ENCODE measurements at regions not wholly inside any gene's neighbourhood (a gene's known extent, or its start where the extent isn't known, plus 50 kb on each side); places are given as distances from the start of the nearest gene placed in this dataset.

DNA sequence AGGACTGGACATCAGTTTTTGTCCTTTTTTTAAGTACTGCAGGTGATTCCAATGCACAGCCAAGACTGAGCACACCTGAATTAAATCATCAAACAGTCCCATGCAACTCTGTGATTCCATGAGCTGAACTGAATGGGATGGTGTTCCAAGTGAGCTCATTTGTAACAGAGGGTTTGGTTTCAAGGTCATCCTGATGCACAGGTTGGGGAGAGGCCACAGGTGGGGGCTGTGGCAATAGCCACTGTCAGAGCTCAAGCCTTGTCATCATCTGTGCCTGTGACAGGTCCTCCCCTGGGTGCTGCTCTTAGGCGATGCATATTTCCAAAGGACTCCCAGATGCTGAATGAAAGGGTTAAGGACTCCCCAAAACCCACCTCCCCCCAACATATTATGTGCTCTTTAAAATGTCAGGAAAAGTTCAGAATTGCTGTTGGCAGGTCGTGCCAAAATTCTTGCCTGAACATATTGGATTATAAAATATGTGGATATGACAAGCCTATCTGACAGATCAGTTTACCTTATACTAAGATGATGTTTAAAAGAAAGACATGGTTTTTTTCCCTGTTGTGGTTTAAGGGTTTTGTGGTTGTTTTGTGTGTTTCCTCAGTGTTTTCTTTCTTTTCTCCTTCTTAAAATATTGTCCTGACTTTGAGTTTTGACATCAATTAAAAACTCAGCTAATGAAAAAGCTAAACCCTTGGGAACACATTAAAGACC is 263.5 kb upstream of the SIX2 start:
- Mint-ChIP-seq H3K27ac (no peak overlapping the region), H3K4me3 (no peak overlapping the region), H3K9me3 (ENCODE audit: low read depth) (no peaks in the 10 kb centered on the region), H3K36me3 (no peaks in the 10 kb centered on the region), H3K27me3 (peaks cover 5% of the 10 kb centered on the region), H3K4me1 (ENCODE audit: low read depth) (no peaks in the 10 kb centered on the region)

DNA sequence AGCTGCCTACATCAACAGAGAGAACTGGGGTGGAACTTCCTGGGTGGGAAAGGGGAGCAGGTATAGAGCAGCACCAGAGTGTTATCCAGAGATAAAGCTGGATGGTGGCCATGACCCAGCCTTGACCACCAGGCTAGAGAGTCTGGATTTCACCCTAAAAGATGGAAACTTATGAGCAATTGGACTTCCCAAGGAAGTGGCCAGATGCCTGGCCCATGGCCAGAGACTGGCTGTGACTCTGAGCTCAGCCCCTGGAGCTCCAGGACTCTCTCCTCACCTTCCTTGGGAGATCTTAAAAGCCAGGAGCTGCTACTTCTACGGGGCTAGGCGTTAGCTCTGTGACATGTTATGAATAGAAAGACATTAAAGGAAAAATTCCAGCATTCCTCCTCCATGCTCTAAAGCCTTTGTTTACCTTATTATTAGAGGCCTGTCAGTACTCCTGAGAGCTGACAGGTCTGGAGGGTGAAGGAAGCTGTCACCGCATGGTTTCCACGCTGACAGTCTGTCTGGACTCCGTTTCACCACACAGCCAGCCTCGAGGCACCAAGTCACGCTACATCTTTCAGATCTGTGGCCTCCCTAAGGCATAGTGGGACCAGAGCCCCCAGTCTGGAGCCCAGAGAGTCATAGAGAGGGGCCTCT is 260.0 kb upstream of the SIX2 start:
- no peak overlapping the region for H3K4me3 Mint-ChIP-seq
- H3K27ac Mint-ChIP-seq: no peak overlapping the region
- H3K27me3 Mint-ChIP-seq: peaks cover 5% of the 10 kb centered on the region
- no peaks in the 10 kb centered on the region for H3K4me1 Mint-ChIP-seq (ENCODE audit: low read depth)
- no peaks in the 10 kb centered on the region for H3K36me3 Mint-ChIP-seq
- no peaks in the 10 kb centered on the region for H3K9me3 Mint-ChIP-seq (ENCODE audit: low read depth)

DNA sequence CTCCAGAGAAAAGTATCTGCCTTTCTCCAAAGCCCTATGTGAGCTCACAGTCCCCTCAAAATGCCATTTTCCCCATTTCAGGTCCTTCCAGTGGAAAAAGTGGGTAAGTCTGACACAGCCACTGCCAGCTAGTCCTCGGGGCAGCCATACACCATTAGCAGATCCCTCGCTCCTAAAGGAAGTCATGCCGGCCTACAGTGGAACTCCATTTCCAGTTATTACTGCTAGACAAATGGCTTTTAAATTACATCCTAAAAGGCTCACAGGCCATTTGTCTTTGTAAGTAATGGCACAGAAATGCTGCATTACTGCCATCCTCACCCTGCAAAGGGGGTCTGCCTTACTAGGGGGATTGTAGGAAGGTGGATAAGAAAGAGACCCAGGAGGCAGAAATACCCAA is 259.4 kb upstream of the SIX2 start:
- Mint-ChIP-seq H3K4me3 (no peak overlapping the region), H3K36me3 (no peaks in the 10 kb centered on the region), H3K4me1 (ENCODE audit: low read depth) (no peaks in the 10 kb centered on the region), H3K27ac (no peak overlapping the region), H3K9me3 (ENCODE audit: low read depth) (no peaks in the 10 kb centered on the region), H3K27me3 (peaks cover 5% of the 10 kb centered on the region)

DNA sequence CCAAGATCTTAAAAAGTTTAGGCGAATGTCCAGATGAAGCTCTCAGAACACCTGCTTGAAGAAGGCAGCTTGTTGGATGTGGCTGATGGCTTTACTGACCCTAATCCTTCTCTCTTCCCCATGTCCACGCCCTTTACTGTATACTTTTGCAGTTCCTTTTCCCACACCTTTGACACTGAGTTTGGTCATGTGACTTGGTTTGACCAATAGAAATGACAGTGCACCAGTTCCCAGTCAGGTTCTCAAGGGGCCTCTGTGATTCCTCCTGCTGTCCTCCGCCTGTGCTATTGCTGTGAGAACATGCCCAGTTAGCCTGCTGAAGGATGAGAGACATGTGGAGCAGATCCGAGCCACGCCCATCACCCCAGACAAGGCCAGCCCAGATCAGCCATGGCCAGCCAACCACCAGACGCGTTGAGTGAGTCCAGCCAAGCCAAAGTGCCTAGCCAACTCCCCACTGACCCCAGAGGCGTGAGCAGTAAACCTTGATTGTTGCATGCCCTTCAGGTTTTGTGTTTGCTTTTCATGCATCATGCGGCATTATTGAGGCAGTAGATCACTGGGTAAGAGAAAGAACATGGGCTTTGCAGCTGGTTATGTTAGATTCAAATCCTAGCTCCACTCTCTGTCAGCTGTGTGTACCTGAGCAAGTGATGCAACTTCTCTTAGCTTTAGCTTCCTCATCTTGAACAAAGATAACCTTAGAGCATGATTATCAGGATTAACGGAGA is 258.0 kb upstream of the SIX2 start:
- peaks cover 5% of the 10 kb centered on the region for H3K27me3 Mint-ChIP-seq
- no peak overlapping the region for H3K27ac Mint-ChIP-seq
- H3K4me3 Mint-ChIP-seq: no peak overlapping the region
- H3K36me3 Mint-ChIP-seq: no peaks in the 10 kb centered on the region
- no peaks in the 10 kb centered on the region for H3K9me3 Mint-ChIP-seq (ENCODE audit: low read depth)
- H3K4me1 Mint-ChIP-seq (ENCODE audit: low read depth): peaks cover 3% of the 10 kb centered on the region

DNA sequence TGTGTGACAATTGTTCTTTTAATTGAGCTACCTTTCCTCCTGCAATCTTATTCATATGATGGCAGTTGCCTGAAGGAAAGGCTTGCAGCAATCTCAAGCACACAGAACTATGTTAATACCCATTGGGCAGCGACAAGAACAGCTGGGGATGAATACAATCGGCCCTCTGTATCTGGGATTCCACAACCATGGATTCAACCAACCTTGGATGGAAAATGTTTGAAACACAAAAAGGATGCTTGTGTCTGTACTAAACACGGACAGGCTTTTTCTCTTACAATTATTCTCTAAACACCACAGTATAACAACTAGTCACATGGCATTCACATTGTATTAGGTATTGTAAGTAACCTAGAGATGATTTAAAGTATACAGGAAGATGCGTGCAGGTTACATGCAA is 256.1 kb upstream of the SIX2 start:
- Mint-ChIP-seq H3K4me1 (ENCODE audit: low read depth) (peaks cover 3% of the 10 kb centered on the region), H3K27ac (no peak overlapping the region), H3K27me3 (peaks cover 5% of the 10 kb centered on the region), H3K4me3 (no peak overlapping the region), H3K9me3 (ENCODE audit: low read depth) (no peaks in the 10 kb centered on the region), H3K36me3 (no peaks in the 10 kb centered on the region)

DNA sequence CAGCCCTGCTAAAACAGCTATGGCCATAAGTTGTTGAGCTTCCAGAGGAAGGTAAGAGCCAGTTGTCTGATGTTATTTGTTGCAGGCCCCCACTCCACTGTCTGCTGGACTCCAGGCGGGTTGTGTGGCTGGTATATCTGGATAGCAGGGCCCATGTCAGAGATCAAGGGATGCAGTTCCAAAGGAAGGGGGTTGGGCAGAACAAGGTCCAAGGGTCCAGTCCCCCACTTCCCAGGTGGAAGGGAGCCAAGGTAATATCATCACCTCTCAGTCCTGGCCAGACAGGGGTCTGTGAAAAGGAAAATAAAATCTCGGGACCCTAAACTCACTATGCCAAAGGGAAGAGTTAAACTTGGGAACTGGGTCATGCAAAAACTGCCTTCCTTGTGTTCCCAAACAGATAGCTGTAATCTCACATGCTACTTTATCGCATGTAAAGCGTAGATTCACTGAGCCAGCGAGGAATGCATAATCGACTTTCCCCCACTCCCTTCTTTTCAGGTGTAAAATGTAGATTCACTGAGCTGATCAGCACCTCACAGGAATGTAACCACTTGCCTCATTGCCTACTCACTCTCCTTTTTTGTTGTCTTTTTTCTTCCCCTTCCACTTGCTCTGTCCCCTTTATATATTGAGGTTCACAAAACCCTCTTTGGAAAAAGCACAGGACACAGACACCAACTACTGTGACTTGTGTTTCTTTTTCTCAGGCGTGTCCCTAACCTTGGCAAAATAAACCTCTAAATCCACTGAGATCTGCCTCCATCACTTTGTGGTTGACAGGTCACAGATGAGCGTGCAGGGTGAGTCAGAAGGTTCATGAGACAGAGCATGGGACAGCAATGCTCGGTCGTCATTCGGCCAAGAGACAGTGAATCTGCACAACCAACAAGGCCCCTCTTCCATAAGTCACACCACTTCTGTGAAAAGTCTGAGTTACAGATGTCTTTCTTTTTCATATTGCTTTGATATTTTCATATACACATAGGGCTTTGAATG is 255.3 kb upstream of the SIX2 start:
- H3K27me3 Mint-ChIP-seq: peaks cover 2% of the 10 kb centered on the region
- H3K36me3 Mint-ChIP-seq: no peaks in the 10 kb centered on the region
- H3K27ac Mint-ChIP-seq: no peak overlapping the region
- H3K4me1 Mint-ChIP-seq (ENCODE audit: low read depth): peaks cover 3% of the 10 kb centered on the region
- H3K9me3 Mint-ChIP-seq (ENCODE audit: low read depth): no peaks in the 10 kb centered on the region
- no peak overlapping the region for H3K4me3 Mint-ChIP-seq

DNA sequence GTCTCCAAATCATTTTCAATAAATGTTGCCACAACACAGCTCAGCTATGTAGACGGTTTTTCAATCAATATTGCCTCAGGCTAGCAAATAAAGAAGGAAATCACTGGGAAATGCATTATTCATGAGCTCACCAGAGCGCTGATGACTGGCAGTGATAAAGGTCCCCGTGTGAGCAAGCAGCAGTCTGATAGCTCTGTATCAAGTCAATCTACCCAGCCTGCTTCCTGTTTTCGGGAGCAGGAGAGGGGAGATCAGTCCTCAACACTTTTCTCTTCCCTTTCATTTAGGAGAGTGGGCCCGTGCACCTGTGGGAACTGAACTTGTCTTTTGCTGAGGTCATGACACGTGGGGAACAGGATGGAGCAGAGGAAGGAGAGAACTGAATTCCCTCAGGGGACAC is 253.9 kb upstream of the SIX2 start:
- Mint-ChIP-seq H3K9me3 (ENCODE audit: low read depth) (no peaks in the 10 kb centered on the region), H3K36me3 (no peaks in the 10 kb centered on the region), H3K4me1 (ENCODE audit: low read depth) (peaks cover 3% of the 10 kb centered on the region), H3K4me3 (no peak overlapping the region), H3K27ac (no peak overlapping the region), H3K27me3 (peaks cover 2% of the 10 kb centered on the region)

DNA sequence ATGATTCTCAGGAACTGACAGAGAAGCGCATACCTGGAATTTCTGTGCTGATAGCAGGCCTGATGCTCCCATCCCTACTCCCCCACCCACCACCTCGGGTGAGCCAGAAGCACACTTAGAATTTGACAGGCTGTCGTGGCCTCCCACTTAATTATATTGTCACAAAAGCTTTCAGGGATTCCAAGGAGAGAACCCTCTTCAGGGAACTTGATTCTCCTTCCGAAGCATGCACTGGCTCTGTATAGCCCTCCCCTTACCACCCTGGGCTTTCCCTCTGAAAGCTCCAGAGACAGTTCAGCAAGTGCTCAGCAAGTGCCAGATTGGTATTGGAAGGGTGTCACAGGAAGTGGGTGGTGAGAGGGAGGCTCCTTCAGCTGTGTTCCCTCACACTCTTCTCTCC is 252.5 kb upstream of the SIX2 start:
- no peaks in the 10 kb centered on the region for H3K9me3 Mint-ChIP-seq (ENCODE audit: low read depth)
- H3K27ac Mint-ChIP-seq: no peak overlapping the region
- no peak overlapping the region for H3K4me3 Mint-ChIP-seq
- no peaks in the 10 kb centered on the region for H3K36me3 Mint-ChIP-seq
- peaks cover 3% of the 10 kb centered on the region for H3K4me1 Mint-ChIP-seq (ENCODE audit: low read depth)
- no peaks in the 10 kb centered on the region for H3K27me3 Mint-ChIP-seq

DNA sequence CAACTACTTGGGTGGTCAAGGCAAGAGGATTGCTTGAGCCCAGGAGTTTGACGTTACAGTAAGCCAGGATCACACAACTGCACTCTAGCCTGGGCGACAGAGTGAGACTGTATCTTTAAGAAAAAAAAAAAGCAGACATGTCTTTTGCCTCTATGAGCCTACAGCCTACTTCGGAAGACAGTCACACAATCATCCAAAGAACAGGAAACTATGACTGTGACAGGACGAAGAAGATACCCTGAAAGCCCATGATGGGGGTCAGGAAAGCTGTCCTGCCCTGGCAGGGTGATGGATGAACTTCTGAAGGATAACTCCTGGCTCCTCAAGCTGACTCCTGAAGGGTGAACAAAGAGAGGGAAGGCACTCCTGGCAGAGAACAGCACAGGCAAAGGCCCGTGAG is 251.7 kb upstream of the SIX2 start:
- H3K36me3 Mint-ChIP-seq: no peaks in the 10 kb centered on the region
- no peak overlapping the region for H3K27ac Mint-ChIP-seq
- H3K4me1 Mint-ChIP-seq (ENCODE audit: low read depth): peaks cover 3% of the 10 kb centered on the region
- no peaks in the 10 kb centered on the region for H3K27me3 Mint-ChIP-seq
- H3K4me3 Mint-ChIP-seq: no peak overlapping the region
- no peaks in the 10 kb centered on the region for H3K9me3 Mint-ChIP-seq (ENCODE audit: low read depth)

DNA sequence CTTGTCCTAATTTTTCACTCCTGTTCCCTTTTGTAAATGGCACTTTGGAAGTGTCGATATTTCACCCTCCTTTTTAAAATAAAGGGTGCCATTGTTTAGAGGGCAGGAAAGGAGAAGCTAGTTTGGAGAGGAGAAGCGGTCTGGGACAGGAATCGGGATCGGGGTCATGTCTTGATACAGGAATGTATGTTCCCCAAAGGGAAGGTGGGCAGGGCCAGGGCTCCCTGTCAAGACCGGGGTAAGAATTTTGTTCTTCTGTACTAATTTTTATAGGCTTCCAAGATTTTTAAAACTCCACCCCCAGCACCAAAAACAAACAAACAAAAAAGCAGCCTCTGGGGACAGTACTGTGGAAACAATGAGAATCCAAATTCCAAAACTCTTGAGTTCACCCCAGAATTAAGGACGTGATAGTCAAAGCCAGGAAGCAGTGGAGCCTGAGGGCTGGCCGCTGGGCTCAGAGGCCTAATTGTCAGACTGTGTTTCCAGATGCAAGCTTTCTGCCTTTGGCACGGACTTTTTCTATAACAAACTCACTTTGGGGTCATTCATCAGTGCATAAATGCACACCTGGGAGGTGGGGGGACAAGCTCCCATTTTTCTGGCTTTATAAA is 250.4 kb upstream of the SIX2 start:
- Mint-ChIP-seq H3K4me1 (ENCODE audit: low read depth) (peaks cover 3% of the 10 kb centered on the region), H3K27me3 (no peaks in the 10 kb centered on the region), H3K4me3 (no peak overlapping the region), H3K27ac (no peak overlapping the region), H3K9me3 (ENCODE audit: low read depth) (no peaks in the 10 kb centered on the region), H3K36me3 (no peaks in the 10 kb centered on the region)

DNA sequence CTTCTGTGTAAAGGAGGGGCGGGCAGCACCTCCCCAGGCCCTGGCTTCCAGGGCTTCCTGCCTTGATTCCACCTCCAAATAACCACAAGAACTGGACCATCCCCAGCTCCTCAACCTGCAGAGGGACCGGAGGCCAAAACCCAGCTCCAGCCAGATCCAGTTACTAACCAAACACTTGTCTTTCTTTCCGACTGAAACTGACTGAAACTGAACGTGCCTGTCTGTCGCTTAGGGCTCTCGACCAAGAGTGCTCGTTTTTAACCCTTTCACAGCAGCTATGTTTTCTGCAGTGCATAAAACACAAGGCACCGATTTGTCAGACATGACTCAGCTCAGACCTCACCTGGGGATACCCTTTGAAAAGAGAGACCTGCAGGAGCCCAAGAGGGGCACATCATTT is 249.9 kb upstream of the SIX2 start:
- peaks cover 3% of the 10 kb centered on the region for H3K4me1 Mint-ChIP-seq (ENCODE audit: low read depth)
- H3K9me3 Mint-ChIP-seq (ENCODE audit: low read depth): no peaks in the 10 kb centered on the region
- H3K27ac Mint-ChIP-seq: no peak overlapping the region
- no peaks in the 10 kb centered on the region for H3K36me3 Mint-ChIP-seq
- no peaks in the 10 kb centered on the region for H3K27me3 Mint-ChIP-seq
- no peak overlapping the region for H3K4me3 Mint-ChIP-seq

DNA sequence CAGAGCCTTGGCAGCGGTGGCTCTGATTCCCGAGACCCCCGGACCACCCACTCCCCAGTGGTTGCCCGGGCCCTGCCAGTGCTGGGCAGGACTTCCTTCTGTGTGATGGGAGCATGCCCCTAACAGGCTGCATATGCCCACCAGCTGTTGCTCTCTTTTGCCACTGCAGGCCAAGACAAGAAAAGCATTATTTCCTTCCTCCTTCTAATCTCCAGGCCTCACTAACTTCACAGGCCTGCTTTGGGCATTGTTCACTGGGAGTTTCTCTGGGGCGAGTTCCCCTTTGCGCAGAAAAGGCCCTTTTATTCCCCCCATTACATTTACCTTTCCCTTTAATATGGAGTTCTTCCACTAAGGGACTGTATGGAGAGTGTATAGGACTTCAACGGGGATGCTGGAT is 249.1 kb upstream of the SIX2 start:
- Mint-ChIP-seq H3K36me3 (no peaks in the 10 kb centered on the region), H3K4me1 (ENCODE audit: low read depth) (peaks cover 1% of the 10 kb centered on the region), H3K9me3 (ENCODE audit: low read depth) (no peaks in the 10 kb centered on the region), H3K27ac (no peak overlapping the region), H3K27me3 (no peaks in the 10 kb centered on the region), H3K4me3 (no peak overlapping the region)

DNA sequence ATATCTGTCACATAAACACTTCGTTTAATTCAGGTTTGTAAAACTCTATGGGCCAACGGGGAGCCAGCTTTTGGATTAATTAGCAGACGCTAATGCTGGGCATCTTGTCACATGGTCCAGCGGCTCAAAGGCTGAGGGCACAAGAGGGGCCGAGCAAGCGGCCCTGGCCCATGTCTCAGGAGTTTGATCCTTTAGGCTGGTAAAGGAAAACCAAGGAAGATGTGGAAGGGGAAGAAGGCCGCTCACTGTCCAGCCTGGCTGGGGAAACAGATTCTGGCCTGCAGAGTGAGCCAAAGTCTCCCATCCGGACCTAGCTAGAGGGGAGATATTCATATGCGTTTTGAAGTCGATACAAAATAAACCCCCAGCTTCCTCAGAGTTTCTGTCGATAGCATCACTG is 248.6 kb upstream of the SIX2 start:
- H3K36me3 Mint-ChIP-seq: no peaks in the 10 kb centered on the region
- no peaks in the 10 kb centered on the region for H3K9me3 Mint-ChIP-seq (ENCODE audit: low read depth)
- no peak overlapping the region for H3K27ac Mint-ChIP-seq
- no peak overlapping the region for H3K4me3 Mint-ChIP-seq
- no peaks in the 10 kb centered on the region for H3K27me3 Mint-ChIP-seq
- H3K4me1 Mint-ChIP-seq (ENCODE audit: low read depth): no peaks in the 10 kb centered on the region

DNA sequence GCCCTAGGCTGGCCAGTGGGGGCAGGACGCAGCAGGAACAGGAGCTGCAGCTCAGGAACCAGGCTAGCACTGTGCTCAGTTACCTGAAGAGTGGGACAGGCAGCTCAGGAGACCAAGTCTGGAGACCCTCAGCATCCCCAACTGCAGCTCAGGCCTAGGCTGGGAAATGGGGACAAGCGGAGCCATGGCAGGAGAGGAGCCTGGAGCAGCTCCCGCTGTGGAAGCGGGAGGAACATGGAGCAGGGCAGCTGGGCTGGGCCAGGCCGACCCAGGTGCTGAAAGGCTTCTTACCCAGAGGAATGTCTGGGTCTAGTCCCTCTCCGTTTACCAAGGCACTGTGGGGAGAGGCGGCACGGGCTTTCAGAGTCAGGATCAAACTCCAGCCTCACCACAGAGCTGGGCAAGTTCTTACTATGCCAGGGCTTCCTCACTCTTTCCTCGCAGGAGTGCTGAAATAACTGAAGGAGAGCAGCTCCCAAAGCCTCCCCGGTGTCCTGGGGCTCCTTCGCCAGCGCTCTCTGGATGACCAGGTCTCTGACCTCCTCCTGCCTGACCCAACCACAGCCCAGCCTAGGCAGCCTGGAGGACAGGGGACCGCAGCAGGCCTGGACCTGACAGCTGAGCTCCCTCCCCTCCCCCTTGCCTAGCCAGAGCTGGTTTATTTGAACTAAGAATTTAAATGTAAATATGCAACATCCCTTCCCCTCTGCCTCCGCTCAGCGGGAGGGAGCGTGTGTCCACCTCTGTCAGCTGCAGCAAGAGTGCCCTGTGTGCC is 247.8 kb upstream of the SIX2 start:
- Mint-ChIP-seq H3K4me1 (ENCODE audit: low read depth) (no peaks in the 10 kb centered on the region), H3K36me3 (no peaks in the 10 kb centered on the region), H3K27me3 (no peaks in the 10 kb centered on the region)

More for the DNA sequence above, 247.8 kb upstream of the SIX2 start:
- no peaks in the 10 kb centered on the region for H3K9me3 Mint-ChIP-seq (ENCODE audit: low read depth)
- H3K4me3 Mint-ChIP-seq: no peak overlapping the region
- H3K27ac Mint-ChIP-seq: no peak overlapping the region
